Smooth muscle cell (in vitro differentiated cells): ENCODE measurements at regions not wholly inside any gene's neighbourhood (a gene's known extent, or its start where the extent isn't known, plus 50 kb on each side); places are given as distances from the start of the nearest gene placed in this dataset.
A peak's percentile ranks its signal among the peaks of the same experiment; 100 is the strongest.
"Not testable (repeated sequence)": the region's sequence is repeated elsewhere in the genome, so short reads cannot be mapped to it uniquely, and the experiment has no call there.

Source experiments
- DNase-seq: peaks from one replicate; lab custom pipeline; 2025; ENCODE audit not compliant: unreplicated experiment; lab: John Stamatoyannopoulos, UW
- H2AFZ ChIP-seq: fragments of 200-600 bp; sonication (generic); 2 replicates; pipeline ENCODE4 v1.6.0; 2016; ENCODE audit warnings: antibody characterized with exemption, low read depth, mild to moderate bottlenecking
- H3F3A ChIP-seq: fragments of 200-600 bp; sonication (generic); 2 replicates; pipeline ENCODE4 v1.6.0; 2017; ENCODE audit warnings: antibody characterized with exemption, low read depth
- H3K27ac ChIP-seq: fragments of 200-600 bp; sonication (generic); 2 replicates; pipeline ENCODE4 v1.5.1; 2016; ENCODE audit warnings: low read depth, mild to moderate bottlenecking
- H3K27me3 ChIP-seq: fragments of 200-600 bp; sonication (generic); 2 replicates; pipeline ENCODE4 v1.6.1; 2016; ENCODE audit warnings: low read depth, mild to moderate bottlenecking
- H3K36me3 ChIP-seq: fragments of 200-600 bp; sonication (generic); 2 replicates; pipeline ENCODE4 v1.5.1; 2016; ENCODE audit warnings: low read depth
- H3K4me1 ChIP-seq: fragments of 200-600 bp; sonication (generic); 2 replicates; pipeline ENCODE4 v1.5.1; 2016; ENCODE audit warnings: low read depth
- H3K4me2 ChIP-seq: fragments of 200-600 bp; sonication (generic); 2 replicates; pipeline ENCODE4 v1.6.0; 2016; ENCODE audit warnings: mild to moderate bottlenecking
- H3K4me3 ChIP-seq: fragments of 200-600 bp; sonication (generic); 2 replicates; pipeline ENCODE4 v1.5.1; 2016; ENCODE audit warnings: mild to moderate bottlenecking
- H3K79me2 ChIP-seq: fragments of 200-600 bp; sonication (generic); 2 replicates; pipeline ENCODE4 v1.6.0; 2016; ENCODE audit warnings: low read depth, mild to moderate bottlenecking
- H3K9ac ChIP-seq: fragments of 200-600 bp; sonication (generic); 2 replicates; pipeline ENCODE4 v1.6.0; 2016; ENCODE audit warnings: low read depth
- H3K9me3 ChIP-seq: fragments of 200-600 bp; sonication (generic); replicated peaks from 2 replicates; pipeline ENCODE4 v1.5.1; 2016; ENCODE audit warnings: low read depth
- H4K20me1 ChIP-seq: fragments of 200-600 bp; sonication (generic); 2 replicates; pipeline ENCODE4 v1.6.0; 2016; ENCODE audit warnings: low read depth
- WGBS: methylation state at CpG from one replicate; pipeline ENCODE4 v1.1.7; 2016; ENCODE audit warnings: low lambda C conversion rate; 5-methylcytosine and 5-hydroxymethylcytosine counted together
- TF ChIP-seq, protein P1 (sequence below): fragments of 200-600 bp; sonication (generic); IDR thresholded peaks from 2 replicates; pipeline ENCODE4 v1.5.1; 2017; ENCODE audit warnings: borderline replicate concordance, mild to moderate bottlenecking, antibody characterized with exemption; ENCODE audit not compliant: insufficient read depth, poor library complexity, severe bottlenecking

DNA sequence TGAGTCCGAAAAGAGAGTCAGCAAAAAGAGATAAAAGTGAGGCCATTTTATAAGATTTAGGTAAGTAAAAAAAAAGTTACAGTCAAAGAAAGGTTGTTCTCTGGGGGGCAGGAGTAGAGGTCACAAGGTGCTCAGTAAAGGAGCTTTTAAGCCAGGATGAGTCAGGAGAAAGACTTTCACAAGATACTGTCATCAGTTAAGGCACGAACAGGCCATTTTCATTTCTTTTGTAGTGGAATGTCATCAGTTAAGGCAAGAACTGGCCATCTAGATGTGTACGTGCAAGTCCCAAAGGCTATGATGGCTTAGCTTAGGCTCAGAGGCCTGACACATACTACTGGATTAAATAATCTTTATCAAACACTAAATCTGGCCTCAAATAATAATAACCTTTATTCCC, 1207.3 kb upstream of the FAM98A start:
- no peaks in the 10 kb centered on the region for H3K27me3 ChIP-seq
- 45% methylated on average over 3 of the region's 3 CpGs for WGBS
- peak overlapping the region; percentile 66 for H3K27ac ChIP-seq
- H3F3A ChIP-seq = no peaks in the 10 kb centered on the region
- H3K36me3 ChIP-seq = no peaks in the 10 kb centered on the region
- H3K9ac ChIP-seq = peak overlapping the region; percentile 13
- no peak for DNase-seq
- TF ChIP-seq, protein P1, sequence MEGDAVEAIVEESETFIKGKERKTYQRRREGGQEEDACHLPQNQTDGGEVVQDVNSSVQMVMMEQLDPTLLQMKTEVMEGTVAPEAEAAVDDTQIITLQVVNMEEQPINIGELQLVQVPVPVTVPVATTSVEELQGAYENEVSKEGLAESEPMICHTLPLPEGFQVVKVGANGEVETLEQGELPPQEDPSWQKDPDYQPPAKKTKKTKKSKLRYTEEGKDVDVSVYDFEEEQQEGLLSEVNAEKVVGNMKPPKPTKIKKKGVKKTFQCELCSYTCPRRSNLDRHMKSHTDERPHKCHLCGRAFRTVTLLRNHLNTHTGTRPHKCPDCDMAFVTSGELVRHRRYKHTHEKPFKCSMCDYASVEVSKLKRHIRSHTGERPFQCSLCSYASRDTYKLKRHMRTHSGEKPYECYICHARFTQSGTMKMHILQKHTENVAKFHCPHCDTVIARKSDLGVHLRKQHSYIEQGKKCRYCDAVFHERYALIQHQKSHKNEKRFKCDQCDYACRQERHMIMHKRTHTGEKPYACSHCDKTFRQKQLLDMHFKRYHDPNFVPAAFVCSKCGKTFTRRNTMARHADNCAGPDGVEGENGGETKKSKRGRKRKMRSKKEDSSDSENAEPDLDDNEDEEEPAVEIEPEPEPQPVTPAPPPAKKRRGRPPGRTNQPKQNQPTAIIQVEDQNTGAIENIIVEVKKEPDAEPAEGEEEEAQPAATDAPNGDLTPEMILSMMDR = no peak
- H2AFZ ChIP-seq = no peak overlapping the region
- no peaks in the 10 kb centered on the region for H4K20me1 ChIP-seq
- H3K4me3 ChIP-seq = no peak overlapping the region
- no peaks in the 10 kb centered on the region for H3K79me2 ChIP-seq
- H3K4me1 ChIP-seq = no peaks in the 10 kb centered on the region
- H3K4me2 ChIP-seq = no peak overlapping the region
- no peaks in the 10 kb centered on the region for H3K9me3 ChIP-seq

DNA sequence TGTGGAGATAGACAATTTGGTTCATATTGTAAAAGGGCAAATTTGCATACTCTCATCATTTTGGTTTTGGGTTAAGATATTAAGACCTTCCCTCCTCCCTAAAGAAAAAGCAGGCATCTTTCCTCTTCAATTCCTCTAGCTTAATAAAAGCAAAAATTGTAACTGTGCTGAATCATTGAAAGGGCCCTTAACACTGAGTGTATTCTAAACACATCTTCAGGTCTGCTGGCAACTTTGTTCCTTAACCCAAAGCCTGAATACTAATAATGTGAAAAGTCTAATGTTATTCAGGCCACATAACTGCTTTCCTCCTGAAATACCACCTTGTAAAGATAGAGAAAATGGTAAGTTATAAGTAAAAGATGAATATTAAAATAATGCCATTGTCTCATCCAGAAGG, 1200.5 kb upstream of the FAM98A start:
- H2AFZ ChIP-seq = no peak overlapping the region
- H3K79me2 ChIP-seq = no peaks in the 10 kb centered on the region
- H3K4me1 ChIP-seq = no peaks in the 10 kb centered on the region
- H3K36me3 ChIP-seq = no peaks in the 10 kb centered on the region
- no peak for DNase-seq
- H3K4me3 ChIP-seq = no peak overlapping the region
- H3K4me2 ChIP-seq = no peak overlapping the region
- TF ChIP-seq, protein P1 = no peak
- H4K20me1 ChIP-seq = no peaks in the 10 kb centered on the region
- H3F3A ChIP-seq = no peaks in the 10 kb centered on the region
- H3K27me3 ChIP-seq = no peaks in the 10 kb centered on the region
- H3K9ac ChIP-seq = no peak overlapping the region
- no peak overlapping the region for H3K27ac ChIP-seq
- H3K9me3 ChIP-seq = no peaks in the 10 kb centered on the region

DNA sequence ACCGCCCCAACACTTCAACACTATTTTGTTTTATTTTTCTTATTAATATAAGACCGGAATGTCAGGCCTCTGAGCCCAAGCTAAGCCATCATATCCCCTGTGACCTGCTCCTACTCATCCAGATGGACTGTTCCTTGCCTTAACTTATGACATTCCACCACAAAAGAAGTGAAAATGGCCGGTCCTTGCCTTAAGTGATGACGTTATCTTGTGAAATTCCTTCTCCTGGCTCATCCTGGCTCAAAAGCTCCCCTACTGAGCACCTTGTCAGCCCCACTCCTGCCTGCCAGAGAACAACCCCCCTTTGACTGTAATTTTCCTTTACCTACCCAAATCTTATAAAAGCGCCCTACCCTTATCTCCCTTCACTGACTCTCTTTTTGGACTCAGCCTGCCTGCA, 1196.5 kb upstream of the FAM98A start:
- H3K4me3 ChIP-seq, H3F3A ChIP-seq, H3K27me3 ChIP-seq, DNase-seq, H3K9ac ChIP-seq, H2AFZ ChIP-seq, H3K36me3 ChIP-seq, H4K20me1 ChIP-seq, H3K9me3 ChIP-seq, H3K4me2 ChIP-seq, H3K27ac ChIP-seq, H3K4me1 ChIP-seq, H3K79me2 ChIP-seq: not testable (repeated sequence)
- WGBS = 74% methylated on average over 5 of the region's 5 CpGs

DNA sequence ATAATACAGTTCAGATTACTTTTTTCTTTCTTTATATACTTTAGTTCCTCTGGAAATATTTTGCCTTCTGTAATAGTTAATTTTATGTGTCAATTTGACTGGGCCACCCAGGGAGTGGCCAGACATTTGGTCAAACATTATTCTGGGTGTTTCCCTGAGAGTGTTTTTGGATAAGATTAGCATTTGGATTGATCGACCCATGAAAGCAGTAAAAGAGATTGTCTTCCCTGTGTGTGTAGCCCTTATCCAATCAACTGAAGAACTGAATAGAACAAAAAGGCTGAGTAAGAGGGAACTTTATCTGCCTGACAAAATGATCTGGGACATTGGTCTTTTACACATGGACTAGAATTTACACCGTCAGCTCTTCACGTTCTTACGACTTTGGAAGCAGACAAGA, 1190.1 kb upstream of the FAM98A start:
- no peak for DNase-seq
- no peaks in the 10 kb centered on the region for H3K4me1 ChIP-seq
- H2AFZ ChIP-seq = no peak overlapping the region
- no peaks in the 10 kb centered on the region for H3K27me3 ChIP-seq
- 63% methylated on average over 4 of the region's 4 CpGs for WGBS
- no peak overlapping the region for H3K9ac ChIP-seq
- H3K4me2 ChIP-seq = no peak overlapping the region
- no peaks in the 10 kb centered on the region for H3F3A ChIP-seq
- H3K9me3 ChIP-seq = no peaks in the 10 kb centered on the region
- H3K27ac ChIP-seq = no peak overlapping the region
- no peak overlapping the region for H3K4me3 ChIP-seq
- no peaks in the 10 kb centered on the region for H3K79me2 ChIP-seq
- no peaks in the 10 kb centered on the region for H4K20me1 ChIP-seq
- no peaks in the 10 kb centered on the region for H3K36me3 ChIP-seq
- TF ChIP-seq, protein P1 = no peak
